NCI-H526 treated with DMSO at 0.1 percent for 48 hours (cell line): ENCODE measurements at regions not wholly inside any gene's neighbourhood (a gene's known extent, or its start where the extent isn't known, plus 50 kb on each side); places are given as distances from the start of the nearest gene placed in this dataset.

Experiments
- DNase-seq: peaks from one replicate; lab custom pipeline; 2025; lab: John Stamatoyannopoulos, UW

DNA sequence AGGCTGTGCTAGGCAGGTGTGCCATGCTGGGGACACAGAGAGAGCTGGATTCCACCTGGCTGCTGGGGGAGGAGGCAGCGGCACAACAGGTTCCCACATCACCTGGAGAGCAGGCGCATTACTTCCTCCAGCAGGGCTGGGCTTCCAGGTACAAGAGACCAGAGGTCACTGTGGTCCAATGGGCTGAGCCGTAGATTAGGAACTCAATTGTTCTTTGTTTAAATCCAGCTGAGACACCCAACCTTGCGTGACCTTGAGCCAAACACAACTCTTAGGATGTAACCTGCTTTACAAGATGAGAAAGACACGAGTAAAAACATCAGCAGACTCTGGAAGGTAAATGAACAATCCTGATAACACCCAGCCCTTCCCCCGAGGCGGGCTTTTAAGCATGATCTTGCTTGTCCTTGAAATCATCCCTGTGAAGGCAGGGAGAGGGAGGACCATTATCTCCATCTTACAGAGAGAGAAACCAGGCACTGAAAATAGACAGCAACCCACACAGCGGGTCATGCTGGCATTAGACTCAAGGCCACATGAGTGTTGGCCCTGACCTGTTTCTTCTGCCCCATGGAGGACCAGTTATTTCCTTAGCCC lies 216.5 kb upstream of the RREB1 start:
- DNase-seq = peak; percentile 42

DNA sequence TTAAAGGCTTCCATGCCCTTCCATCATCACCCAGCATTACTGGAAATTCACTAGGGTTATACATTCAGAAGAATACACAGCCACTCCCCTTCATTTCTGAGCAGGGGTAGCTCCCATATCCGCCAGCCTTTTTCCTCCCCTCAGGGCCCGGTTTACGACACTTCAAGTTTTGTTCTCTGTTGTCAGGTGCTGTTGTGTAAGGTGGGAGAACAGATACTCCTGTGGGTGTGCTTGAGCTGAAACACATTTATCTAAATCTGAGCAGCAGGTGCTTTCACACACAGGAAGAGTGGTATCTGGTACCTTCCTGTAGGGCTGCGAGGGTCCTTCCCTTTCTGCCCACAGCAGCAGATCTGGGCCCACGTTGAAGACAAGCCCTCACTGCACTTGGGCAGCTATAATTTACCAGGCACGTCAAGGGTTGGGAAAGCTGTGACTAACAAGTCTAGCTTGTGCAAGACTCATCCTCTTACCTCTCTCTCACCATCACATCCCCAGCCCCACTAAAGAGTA lies 215.8 kb upstream of the RREB1 start:
- no peak for DNase-seq

DNA sequence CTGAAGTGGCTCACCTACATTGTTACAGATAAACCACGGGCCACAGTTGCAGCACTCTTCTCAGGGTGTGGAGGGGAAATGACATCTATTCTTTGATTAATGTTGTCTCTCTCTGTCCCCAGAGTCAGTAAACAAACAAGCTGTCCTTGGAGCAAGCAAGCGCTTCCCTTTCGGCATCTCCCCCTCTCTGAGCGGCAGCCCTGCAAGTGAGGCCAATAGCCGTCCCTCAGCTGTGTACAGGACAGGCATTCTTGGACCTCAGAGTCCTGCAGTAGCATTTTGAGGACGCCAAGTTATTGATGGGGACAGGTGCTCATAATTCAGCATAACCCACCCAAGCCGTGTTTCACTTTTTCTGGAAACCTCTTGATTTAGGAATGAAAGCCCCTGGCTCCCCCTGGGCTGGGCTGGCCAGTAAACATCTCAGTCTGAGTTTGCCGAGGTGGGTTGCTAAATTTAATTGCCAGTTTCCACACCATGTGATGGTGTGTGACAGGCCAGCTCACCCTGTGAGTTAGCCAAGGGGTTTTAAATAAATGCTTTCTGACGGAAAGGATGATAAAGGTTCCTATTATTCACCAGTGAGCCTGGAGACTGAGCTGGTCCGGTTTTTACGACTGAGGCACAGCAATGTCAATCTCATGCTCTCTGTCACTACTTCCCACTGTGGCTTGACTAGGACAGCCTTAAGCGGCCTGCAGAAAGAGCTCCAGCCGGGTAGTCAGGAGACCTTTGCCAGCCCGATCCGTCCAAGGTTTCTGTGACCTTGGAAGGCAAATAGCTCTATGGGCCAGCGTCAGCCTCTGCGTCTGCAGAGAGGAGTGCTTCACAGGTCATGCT lies 214.8 kb upstream of the RREB1 start:
- DNase-seq = no peak

DNA sequence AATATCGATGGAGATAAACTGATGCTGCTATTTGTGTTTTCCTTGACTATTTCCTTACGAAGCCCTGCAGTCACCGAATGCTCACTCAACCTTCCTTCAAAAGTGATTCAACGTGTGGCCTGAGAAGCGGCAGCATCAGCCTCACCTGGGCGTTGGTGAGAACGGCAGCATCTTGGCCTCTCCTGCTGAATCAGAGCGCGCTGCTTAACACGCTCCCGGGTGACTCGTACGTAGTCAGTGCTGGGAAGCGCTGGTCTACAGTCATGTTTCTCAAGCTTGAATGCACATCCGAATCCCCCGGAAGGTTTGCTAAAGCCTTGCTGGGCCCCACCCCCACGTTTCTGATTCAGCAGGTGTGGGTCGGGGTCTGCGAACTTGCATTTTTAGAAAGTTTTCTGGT lies 214.1 kb upstream of the RREB1 start:
- no peak for DNase-seq

DNA sequence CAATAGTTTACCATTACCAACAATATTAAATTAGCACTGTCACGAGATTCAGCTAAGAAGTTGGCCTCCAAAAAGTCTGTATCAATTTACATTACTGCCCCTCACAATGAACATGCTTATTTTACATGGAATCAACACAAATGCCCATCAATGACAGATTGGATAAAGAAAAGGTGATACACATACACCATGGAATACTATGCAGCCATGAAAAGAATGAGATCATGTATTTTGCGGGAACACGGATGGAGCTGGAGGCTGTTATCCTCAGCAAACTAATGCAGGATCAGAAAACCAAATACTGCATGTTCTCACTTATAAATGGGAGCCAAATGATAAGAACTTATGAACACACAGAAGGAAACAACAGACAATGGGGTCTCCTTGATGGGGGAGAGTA lies 211.8 kb upstream of the RREB1 start:
- DNase-seq = no peak

DNA sequence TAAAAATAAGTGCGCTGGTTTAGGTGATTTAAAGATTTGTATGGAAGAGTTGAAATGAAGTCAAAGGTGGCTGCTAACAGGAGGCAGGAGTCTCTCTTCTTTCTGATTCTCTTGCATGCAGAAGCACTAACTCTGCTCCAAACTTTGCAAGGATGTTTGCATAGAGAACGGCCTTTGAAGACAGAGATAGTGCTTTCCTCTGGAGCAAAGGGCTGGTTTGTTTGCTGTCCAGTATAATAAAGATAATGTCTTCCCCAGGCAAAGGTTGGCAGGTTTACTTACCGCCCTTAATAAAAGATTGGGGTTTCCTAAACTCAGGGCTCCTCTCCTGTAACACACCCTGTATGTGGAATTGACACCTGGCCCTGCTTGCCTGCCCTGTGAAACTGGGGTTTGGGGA lies 210.6 kb upstream of the RREB1 start:
- DNase-seq = no peak

DNA sequence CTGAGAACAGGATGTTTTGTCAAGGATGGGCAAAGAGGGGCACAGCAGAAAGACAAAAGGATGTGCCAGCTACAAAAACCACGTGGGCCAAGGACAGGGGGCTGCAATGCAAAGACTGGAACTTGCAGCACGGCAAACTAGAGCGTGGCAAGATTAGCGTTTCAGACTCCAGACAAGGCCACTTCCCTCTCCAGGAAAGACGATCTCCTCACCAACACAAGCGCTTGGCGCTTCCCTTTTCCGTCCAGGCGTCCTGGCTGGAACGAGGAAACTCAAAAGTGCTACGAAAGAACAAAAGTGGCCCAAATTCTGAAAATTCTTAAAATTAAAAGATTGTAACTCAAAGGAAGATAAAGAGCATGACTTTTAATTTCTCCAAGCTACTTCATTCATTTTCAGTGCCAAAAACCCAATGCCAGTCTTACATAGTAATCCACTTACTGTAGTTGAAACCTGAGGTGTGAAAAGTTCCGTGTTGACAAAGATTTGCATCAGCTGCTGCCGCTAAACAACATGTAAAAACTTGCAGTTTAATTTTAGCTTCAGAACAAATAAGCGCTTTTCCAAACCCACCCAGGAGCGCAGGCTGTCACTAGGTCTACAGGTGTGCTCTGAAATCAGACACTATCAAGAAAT lies 207.1 kb upstream of the RREB1 start:
- DNase-seq = no peak

DNA sequence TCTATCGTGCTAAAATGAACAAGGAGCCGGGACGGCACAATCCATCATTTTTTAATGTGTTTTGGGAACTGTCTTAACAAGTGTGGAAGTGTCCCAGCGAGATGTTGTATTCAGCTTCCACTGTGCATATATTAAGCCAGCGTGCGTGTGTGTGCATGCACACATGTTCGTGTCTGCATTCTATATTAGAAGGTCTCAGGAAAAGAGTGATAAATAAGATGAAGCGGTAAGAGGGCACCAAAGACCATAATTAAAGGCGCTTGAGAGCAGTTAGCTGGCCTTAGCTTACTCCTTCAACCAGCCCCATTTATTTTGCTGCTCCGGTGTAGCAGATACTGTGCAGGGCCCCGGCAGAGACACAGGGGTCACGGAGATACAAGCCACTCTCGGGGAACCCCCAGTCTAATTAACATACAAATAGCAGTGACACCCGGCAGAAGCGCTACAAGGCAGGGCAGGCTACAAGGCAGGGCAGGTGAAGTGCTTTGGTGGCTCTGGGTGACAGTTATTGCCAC lies 206.5 kb upstream of the RREB1 start:
- peak; percentile 51 for DNase-seq

DNA sequence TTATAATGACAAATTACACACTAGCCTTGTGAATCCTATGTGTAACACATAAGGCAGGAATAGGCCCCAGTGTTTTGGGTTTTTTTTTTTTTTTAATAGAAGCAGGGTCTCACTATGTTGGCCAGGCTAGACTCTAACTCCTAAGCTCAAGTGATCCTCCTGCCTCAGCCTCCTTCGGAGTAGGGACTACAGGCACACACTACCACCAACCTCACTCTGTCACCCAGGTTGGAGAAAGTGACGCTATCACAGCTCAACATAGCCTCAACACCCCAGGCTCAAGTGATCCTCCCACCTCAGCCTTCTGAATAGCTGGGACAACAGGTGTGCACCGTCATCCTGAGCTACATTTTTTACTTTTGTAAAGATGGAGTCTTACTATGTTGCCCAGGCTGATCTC lies 205.8 kb upstream of the RREB1 start:
- no peak for DNase-seq

DNA sequence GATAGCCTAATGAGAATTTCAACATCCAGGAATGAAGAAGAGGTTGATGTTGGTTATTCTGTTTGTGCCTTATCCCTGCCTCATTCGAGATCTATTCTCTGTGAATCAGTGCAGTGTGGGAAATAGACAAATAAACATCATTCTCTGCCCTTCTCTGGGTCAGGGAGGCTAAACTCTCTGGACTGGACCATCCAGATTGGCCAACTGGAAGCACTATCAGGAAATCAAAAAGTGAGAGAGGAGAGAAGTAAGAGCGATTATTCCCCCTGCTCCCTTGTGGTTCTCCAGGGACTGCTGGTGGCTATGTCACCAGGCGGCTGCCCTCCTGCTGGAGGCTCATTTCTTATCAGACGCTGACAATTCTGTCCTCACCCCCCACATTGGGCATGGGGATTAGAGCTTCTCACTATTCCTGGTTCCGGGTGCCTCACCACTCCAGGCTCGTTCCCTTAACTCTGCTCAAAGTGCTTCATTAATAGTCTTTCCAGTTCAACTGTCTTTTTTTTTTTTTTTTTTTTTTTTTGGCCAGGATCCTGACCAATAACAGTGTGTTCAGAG lies 201.7 kb upstream of the RREB1 start:
- no peak for DNase-seq

DNA sequence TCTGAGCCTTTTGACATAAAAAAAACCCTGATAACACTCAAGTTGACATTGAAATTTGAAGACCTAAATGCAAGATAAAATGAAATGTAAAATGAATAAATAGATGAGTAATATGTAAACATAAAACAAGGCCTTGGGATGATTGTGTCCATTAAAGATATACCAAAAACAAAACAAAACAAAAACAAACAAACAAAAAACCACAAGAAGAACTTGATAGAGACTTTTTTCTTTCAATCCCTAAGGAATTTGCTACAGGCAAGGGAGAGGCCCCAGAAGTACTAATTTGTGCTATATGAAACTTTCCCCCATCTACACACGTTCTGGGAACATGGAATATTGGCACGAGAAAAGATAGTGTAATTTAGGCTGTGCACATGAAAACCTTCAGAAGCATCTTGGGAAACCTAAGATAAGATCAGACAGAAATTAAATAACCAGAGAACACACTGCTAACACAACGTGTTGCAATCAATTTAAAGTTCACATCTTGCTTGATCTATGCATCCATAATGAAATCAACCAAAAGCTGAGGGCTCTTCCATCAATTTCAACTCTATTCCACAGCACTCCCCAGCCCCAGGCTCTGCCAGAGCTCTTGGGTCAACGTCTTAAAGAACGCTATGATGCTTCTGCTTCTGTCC lies 201.1 kb upstream of the RREB1 start:
- DNase-seq = no peak

DNA sequence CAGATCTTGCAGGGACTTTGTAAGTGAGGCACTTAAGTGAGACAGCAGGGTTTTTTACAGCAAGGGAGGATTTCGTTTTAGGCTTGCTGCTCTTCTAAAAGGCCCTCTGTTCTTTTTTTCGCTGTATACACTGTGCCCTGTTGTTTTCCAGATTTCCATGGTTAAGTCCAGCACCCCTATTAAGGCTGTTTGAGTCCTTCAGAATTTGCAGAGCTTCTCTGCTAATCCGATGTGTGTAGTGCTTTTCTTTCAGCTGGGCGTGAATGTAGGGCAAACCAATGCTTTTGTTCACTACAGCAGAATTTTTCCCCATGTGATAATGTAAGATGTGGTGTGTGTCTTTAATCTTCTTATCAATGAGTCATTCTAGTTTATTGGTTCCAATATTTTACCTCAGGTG lies 200.5 kb upstream of the RREB1 start:
- DNase-seq = no peak

DNA sequence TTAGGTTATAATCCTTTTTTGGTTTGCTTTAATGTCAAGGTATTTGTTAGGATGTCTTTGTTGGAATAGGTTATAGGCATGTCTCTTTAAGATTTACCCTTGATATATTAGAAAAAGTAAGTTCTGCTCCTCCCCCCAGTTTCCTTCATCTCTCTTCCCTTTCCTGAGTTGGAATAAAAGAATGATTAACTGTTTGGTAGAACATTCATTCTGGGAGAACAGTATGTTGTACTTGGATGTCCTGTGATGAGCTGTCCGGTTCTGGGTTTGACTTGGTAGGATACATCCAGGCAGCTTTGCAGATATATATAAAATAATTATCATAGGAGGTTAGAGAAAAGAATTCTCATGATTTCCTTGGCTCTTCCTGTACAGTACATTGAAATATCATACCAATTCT lies 199.6 kb upstream of the RREB1 start:
- DNase-seq = no peak

DNA sequence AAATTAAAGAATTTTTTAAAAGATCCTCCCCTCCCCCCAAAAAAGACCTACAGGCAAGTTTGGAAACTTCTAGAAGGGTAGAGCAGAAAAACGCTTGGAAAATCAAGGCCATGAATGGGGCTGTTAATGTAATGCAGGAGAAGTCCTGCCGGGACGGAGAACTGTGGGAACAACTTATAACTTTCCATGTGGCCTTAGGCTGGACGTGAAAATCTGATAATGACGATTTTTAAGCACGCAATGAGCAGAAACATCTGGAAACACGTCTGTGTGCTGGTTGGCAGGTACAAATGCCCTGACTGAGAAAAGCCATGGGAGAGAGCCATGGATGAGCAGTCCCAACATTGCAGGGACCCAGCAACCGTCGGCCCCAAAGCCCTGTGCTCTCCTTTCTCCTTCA lies 198.7 kb upstream of the RREB1 start:
- DNase-seq = no peak

DNA sequence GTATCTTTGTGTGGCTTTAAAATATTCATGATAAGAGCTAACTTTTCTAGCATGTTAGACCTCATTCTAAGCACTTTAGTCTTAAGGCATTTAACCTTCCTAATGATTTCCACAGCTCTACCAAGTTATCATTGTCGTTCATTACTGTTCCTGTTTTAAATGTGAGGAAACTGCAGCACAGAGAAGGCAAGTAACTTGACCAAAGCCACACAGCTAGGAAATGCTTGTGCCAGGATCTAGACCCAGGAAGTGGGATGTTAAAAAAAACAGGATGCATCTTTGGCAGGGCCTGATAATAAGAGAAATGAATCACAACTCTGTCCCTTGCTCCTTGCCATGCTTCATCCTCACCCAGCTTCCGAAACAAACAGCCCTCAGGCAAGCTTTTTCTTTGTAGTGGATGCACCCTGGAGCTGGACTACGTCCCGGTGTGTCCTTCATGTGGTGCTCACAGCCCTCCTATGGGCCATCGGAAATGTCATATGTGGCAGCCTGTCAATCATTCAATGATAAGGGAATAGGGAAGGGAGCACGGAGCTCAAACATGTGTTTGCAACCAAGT lies 196.9 kb upstream of the RREB1 start:
- no peak for DNase-seq

DNA sequence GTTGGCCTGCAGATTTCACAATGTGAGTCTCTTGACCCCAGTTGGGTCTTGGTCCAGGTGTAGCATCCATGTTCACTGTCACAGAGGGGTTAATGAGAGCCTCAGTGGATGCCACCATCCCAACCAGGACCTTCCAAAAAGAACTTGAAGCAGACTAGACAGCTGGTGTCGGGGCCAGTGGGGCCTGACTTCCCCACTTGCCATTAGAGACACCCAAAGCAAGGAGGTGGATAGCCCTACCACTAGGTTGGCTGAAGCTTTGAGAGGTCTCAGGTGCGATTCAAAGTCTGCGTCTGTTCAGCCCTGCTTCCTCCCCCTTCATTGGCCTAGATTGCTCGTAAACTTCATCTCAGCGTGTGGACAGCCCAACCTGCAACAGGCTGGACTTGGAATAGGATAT lies 196.4 kb upstream of the RREB1 start:
- DNase-seq = no peak

DNA sequence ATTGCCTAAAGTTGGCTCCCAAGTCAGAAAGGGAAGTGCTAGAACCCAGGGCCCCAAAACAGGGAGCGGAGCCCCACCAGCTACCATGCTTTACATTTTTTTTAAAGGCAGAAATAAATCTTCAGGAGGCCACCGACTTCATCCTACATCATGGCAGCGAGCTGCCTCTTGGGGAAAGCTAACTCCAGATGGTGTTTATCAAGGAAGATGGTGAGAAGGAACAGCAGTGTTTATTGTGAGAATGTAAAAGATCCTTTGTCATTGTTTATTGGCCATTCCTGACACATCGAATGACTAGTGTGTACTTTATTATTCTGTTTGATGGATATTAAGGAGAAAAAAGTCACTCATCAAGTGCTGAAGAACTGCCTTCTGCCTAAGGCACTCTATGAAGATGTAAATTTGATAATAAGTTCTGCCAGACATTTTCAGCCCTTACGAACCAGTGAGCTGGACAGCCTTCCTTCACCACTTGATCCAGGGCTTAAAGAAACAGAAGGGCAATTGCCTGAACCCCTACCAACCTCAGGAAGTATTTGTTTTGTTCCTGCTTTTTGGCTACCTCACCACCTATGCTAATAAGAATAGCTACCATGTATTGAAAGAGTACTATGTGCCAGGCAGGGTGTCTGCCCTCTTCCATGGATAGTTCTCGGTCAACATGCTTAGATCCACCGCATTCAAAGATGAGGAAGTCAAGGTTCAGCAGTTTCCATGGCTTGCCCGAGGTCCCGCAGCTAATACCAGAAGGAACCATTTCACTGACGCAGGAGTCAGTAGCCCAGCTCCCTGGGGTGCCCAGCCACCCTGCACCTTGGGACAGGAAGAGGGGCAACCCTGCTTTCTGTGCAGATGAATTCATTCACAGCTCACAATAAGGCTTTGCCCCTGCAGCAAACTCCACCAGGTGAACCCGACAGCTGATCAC lies 194.7 kb upstream of the RREB1 start:
- DNase-seq = no peak

DNA sequence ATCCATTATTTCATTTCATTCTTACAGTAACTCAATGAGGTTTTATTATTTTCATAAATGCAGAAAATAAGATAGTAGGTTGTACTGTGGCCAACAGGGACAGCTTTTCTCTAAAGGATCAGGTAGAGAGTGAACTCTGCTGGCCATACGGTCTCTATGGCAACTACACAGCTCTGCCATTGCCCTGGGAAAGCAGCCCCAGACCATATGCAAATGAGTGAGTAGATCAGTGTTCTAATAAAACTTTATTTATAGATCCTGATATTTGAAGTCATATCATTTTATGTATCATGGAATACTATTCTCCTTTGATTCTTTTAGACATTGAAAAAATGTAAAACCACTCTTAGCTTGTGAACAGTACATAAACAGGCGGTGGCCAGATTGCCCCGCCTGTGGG lies 192.5 kb upstream of the RREB1 start:
- DNase-seq = no peak

DNA sequence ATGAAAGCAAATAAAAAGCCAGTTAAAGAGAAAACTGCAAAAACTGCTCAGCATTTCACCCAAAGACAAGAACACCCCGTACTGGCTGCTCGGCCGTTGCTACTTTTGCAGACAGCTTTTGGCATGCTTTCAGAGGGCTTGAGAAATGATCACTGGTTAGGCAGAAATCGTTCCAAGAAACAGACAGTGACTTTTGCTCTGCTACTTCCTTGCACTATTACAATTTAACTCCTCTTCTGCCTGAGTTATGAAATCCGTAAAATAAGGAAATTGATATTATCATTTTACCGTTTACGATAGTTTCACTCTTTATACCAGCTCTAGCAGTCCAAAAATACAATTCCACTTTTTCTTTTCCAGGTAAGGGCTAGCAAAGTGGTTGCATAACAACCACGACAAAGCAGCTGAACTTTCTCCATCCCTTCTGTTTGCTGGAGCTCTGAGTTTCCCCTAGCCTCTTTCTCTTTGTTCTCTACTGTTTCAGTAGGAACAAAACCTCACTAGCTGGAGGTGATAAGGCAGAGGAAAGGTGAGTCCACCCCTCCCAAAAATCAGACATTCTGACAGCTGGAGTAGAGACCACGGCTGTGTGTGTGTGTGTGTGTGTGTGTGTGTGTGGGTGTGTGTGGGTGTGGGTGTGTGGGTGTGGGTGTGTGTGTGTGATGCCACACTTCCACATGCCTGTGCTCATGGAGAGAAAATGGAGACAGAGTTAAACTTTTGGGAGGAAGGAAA lies 191.8 kb upstream of the RREB1 start:
- no peak for DNase-seq

DNA sequence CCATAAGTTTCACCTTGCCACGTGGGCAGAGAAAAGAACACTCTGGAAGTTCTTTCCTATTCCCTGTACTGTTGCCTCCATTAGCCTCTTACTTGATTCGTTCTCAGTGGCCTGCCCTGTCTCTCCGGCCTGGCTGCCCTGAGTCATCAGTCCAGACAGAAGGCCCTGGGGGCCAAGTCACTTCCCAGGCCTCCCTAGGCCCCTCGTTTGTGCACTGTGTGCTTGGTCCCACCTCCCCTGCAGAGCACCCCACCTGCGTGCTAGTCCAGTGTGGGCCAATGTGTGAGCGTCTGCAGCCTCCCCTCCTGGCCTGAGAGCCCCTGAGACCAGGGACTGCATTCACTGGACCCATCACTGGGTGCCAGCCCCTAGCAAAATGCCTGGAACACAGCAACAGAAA lies 191.2 kb upstream of the RREB1 start:
- DNase-seq = no peak
